Islet precursor cell (in vitro differentiated cells): ENCODE measurements at regions not wholly inside any gene's neighbourhood (a gene's known extent, or its start where the extent isn't known, plus 50 kb on each side); places are given as distances from the start of the nearest gene placed in this dataset.

ENCODE experiments used
- DNase-seq: peaks from one replicate; pipeline ENCODE4 v3.0.0-alpha.2; 2018

GRCh38 chr10:4130685-4131084, 345.7 kb upstream of the KLF6 start:
- no peak for DNase-seq

GRCh38 chr10:4129866-4130477, 345.0 kb upstream of the KLF6 start:
- DNase-seq: no peak

DNA sequence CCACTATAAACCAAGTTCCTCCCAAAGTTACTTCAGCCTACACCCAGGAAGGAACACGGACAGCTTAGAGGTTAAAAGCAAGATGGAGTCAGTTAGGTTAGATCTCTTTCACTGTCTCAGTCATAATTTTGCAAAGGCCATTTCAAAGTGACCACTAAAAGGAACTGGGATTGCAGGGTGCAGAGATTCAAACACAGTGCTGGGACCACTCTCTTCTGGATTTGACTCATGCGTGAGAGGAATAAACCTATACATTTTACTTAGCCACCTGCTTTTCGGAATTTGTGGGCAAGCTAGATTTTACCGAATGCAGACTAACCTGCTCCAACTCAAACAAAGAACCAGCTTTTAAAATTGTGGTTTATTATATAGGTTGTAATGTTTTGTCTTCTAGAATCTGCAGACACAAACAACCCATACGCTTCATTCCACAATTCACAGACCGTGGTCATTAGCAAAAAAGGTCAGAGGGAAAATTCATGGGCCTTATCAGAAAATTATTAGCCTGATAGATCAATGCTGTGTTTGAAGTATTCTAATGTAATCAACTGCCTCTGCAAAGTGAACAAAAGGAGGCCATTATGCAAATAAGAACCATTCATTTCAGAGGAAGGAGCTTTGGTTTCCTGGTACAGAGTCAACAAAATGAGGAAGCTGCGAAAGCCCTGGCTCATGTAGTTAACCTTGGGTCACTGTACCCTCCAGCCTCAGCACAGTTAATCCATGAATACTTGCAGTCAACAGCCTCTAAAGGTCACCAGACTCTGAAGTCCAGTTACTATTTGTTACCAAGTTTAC, 342.7 kb upstream of the KLF6 start:
- DNase-seq: no peak

- DNase-seq: no peak
Measured at GRCh38 chr10:4125776-4126175, 340.8 kb upstream of the KLF6 start.

DNA sequence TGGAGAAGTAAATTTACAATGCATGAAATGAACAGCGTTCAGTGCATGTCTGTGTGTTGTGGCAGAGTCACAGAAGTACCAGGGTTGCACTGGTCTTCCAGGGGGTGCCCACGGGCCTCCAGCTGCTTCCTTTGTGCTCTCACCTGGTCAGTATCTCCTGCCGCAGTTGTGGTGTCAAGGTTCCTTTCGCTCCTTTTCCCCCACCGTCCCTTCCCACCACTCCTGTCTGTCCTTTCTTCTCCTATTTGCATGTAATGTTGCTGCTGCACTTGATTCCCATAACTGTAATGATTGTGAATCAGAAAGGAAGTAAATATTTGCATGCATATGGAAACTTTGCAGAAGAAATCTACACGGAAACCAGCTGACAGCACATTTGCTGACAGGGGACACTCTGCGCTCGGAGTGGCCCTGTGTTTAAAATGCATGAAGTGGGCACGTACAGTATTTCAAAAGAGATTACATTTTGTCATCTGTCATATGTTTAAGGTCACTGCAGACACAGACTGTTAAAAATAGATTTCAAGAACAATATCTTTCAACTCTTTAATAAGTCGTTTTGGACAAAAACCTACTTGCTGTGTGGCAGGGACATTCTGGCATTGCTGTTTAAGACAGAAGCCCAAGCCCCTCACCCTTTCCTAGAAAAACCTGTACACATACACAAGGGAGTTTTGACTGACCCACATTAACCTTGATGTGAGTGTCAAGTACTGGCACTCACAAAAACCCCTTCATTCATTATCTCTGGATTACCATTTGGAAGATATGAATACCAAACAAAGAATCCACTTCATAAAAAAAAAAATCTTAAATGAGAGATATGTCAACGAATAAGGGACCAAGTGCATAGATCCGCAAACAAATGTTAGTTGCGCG, 336.7 kb upstream of the KLF6 start:
- DNase-seq: no peak

DNA sequence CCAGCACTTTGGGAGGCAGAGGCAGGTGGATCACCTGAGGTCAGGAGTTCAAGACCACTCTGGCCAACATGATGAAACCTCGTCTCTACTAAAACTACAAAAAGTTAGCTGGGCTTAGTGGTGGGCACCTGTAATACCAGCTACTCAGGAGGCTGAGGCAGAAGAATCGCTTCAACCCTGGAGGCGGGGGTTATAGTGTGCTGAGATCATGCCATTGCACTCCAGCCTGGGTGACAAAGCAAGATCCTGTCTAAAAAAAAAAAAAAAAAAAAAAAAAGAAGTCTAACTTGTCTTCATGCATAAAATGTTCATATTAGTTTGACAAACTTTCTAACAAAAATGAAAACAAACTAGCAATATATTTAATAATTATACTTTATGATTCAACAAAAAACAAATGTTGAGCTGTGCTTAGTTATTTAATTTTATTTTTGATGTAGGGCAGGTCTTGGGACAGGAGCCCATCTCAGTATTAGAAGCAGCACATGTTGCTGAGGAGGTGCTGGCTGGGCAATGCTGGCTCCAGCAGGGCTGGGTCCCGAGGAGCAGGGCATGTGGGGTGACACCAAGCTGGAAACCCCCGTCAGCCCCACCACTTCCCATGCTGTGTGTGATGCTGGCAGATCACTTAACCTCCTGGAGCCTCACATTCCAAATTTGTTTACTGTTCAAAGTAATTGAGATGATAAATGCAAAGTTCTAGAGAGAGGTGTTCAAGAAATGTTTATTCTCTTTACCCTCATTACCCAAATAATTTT, 335.3 kb upstream of the KLF6 start:
- DNase-seq: no peak

- no peak for DNase-seq
Measured at GRCh38 chr10:4119107-4119506, 334.1 kb upstream of the KLF6 start.

DNA sequence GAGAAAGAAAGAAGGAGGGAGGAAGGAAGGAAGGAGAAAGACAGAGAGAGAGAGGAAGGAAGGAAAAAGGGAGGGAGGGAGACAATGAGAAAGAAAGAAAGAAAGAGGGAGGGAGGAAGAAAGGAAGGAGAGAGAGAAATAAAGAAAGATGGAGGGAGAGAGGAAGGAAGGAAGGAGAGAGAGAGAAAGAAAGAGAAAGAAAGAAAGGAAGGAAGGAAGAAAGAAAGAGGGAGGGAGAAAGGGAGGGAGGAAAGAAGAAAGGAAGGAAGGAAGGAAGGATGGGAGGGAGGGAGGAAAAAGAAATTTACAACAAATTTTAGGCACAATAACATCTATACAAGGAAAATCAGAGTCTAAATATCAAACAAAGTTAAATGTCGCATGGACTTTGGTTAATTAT, 332.6 kb upstream of the KLF6 start:
- DNase-seq: no peak

DNA sequence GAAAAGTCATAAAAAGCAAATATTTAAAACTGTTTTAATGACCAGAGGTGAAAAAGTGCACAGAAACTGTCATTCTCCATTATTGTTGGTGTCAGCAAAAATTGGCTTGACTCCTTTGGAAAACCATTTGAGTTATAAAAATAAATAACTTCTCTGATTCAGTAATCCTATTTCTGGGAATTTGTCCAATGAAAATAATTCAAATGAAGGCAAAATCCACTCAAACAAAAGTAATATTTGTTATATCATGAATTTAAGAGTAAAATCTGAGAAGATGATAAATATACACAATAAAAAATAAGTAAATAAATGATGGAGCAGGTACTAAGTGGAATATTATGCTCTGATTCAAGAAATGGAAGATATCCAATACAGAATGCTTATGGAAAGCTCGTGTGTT, 326.6 kb upstream of the KLF6 start:
- DNase-seq: no peak

DNA sequence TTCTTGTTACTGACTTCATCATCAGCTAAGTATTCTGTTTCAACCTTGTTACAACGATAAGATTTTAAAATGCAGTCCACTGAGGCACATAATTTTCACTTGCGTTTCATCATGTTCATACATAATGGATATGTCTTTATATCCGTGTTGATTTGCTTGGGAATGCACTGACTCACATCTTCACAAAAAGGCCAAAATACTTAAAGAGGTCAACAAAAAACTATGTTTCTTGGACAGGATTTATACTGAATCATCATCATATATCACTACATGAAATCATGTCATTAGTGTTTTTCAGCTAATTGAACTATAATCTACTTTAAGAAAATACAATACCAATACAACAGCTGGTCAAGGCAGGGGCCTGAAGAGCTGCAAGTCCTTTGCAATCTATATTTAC, 324.5 kb upstream of the KLF6 start:
- no peak for DNase-seq

DNA sequence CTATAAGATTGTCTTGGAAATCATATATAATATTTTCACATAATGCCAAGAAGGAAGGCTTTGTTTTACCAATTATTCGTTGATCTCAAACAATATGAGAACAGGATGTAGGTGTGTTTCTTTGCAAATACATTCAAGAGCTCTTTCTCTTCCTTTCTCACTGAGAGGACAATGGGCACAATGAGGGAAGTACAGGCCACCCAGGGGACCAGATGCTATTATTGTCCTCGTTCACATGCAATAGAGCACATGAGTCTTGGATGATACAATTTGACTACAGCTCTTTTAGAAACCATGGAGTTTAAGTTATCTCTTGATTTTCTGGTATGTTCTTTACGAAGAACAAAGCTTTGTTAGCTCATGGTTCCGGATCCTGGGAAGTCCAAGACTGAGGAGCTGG, 323.7 kb upstream of the KLF6 start:
- DNase-seq: no peak

DNA sequence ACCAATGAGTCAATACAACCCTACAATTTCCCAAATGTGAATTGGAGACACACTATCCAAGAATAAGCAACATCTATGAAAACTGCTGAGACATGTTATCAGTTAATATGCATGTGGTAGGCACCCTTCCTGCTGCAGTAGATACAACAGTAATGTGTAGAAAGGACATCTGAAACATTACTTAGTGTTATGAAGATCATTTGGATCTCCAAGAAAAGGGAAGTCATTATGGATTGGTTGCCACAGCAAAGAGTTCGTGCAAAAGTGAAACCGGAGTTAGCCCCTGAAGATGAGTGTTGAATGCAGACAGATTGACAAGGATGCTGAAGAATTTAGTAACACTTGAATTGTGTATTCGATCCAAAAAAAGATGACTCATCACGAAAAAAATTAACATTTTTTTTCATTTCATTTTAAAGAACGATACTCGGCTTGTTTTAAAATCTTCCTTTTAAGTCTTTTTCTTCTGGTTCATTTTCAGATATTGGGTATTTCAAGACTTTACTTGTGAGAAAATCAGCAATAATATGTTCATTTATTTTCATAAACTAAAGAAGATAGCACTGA, 322.4 kb upstream of the KLF6 start:
- no peak for DNase-seq

DNA sequence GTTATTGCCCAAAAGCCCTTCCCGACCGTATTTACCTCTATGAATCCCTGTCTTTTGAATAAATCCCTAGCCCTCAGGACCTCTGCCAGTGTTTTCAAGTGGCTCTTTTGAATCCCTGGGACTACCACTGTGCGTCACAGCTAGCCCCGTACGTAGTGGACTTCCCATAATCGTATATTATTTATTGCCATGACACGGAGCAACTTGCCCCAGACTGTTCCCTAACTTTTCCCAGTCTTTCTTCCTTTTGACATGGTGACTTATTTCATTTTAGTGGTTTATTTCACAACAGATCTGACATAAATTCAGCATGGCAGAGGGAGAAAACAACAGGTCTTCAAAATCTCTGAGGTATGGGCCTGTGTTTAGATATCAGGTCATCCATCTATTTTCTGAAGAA, 318.6 kb upstream of the KLF6 start:
- DNase-seq: no peak

GRCh38 chr10:4102802-4103344, 317.9 kb upstream of the KLF6 start:
- DNase-seq: no peak

DNA sequence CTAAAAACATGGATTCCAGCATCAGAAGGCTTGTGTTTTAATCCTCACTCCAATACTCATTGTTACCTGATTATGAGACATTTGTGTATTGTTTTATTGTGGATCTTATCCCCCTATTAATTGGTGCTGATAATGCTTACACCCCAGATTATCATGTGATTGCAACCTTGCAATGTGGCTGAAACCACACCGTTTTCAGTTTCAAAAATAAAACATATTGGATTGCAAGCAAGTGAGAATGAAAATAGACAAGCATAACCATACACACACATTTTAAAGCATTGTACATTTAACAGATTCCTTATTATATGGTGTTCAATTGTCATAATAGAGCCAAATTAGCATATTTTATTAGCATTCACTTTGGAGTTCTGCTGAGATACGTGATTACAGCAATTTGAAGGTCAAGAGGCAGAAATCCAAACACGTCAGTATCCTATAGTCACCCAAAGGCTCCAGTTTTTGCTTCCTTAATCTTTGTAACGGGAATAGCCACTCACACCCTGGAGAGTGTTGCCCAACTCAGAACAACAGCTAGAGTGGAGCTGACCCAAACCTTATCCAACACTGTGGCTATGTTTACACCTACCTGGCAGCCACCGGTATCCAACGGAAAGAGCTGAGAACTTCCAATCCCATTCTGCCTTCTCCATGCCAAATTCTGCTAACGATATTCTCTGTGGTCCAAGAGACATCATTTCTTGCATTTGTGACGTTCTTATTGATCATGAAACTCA, 317.1 kb upstream of the KLF6 start:
- DNase-seq: no peak

GRCh38 chr10:4100380-4100779, 315.4 kb upstream of the KLF6 start:
- no peak for DNase-seq

GRCh38 chr10:4099202-4099601, 314.2 kb upstream of the KLF6 start:
- DNase-seq: no peak

- no peak for DNase-seq
Measured at GRCh38 chr10:4095166-4095917, 310.3 kb upstream of the KLF6 start.

DNA sequence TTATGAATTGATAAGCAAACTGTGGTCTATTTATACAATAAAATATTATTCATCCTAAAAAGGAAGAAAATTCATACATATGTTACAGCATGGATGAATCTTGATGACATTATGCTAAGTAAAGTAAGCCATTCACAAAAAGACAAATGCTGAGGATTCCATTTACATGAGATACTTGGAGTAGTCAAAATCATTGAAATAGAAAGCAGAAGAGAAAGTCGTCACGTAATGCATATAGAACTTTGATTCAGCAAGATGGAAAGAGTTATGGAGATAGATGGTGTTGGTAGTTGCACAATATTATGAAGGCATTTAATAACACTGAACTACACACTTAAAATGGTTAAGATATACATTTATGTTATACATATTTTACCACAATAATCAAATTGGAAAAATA, 309.7 kb upstream of the KLF6 start:
- no peak for DNase-seq

DNA sequence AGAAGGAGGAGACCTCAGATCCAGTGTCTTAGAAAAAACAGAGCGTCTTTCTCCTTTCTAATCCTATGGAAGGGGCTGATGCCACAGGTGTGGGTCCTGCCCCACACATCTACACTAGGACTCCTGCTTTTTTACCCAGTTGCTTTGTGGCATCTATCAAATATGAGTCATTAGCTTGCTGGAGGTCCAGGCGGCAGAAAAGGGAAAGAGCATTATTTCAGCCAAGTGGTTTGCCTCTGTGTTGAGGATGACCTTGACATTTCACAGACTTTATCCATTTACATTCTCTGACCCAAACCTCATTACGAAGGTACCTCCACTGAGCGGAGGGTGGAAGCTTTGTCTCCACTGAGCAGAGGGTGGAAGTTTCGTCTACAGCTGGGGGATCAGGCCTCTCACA, 308.4 kb upstream of the KLF6 start:
- no peak for DNase-seq
